OCI-LY1 (cell line): ENCODE measurements at regions not wholly inside any gene's neighbourhood (a gene's known extent, or its start where the extent isn't known, plus 50 kb on each side); places are given as distances from the start of the nearest gene placed in this dataset.

ENCODE experiments used
- CTCF ChIP-seq: fragments of 200-600 bp; sonication (generic), shearing (Covaris generic); IDR thresholded peaks from 2 replicates; pipeline ENCODE4 v1.5.1; 2017; ENCODE audit warnings: mild to moderate bottlenecking, antibody characterized with exemption, low read length, moderate library complexity, mixed read lengths
- EZH2 ChIP-seq: fragments of 200-600 bp; sonication (generic), shearing (Covaris generic); IDR thresholded peaks from 2 replicates; pipeline ENCODE4 v1.8.0; 2017; ENCODE audit warnings: borderline replicate concordance, mixed run types, mild to moderate bottlenecking, antibody characterized with exemption, low read length, moderate library complexity, mixed read lengths

- TF ChIP-seq CTCF, result no peak
- TF ChIP-seq EZH2, result no peak
These were observed 74.8 kb upstream of the CLMN start for GRCh38 chr14:95394297-95395097.
